A673 (cell line): ENCODE measurements at regions not wholly inside any gene's neighbourhood (a gene's known extent, or its start where the extent isn't known, plus 50 kb on each side); places are given as distances from the start of the nearest gene placed in this dataset.

Experiments used
- CTCF ChIP-seq: fragments of 300-800, 200-600 bp; sonication (generic); conservative IDR thresholded peaks from 2 replicates; pipeline ENCODE4 v1.5.1; 2017; ENCODE audit warnings: low read depth, mild to moderate bottlenecking, antibody characterized with exemption, low read length, moderate library complexity, mixed read lengths
- EZH2 ChIP-seq: fragments of 200-600 bp; sonication (generic); IDR thresholded peaks from 2 replicates; pipeline ENCODE4 v1.6.1; 2017; ENCODE audit warnings: borderline replicate concordance, low read depth, mild to moderate bottlenecking, mixed read lengths, antibody characterized with exemption, low read length; ENCODE audit not compliant: poor library complexity, severe bottlenecking

GRCh38 chr15:67907184-67907723, 67.4 kb upstream of the RNU6-1 start:
- TF ChIP-seq CTCF (no peak), EZH2 (no peak)
